MM.1S (cell line): ENCODE measurements at regions not wholly inside any gene's neighbourhood (a gene's known extent, or its start where the extent isn't known, plus 50 kb on each side); places are given as distances from the start of the nearest gene placed in this dataset.

Experiments
- DNase-seq: peaks from one replicate; pipeline ENCODE4 v3.0.0-alpha.2; 2015
- H2AFZ ChIP-seq: fragments of 300-600 bp; sonication (generic); 2 replicates; pipeline ENCODE4 v1.6.0; 2016; ENCODE audit warnings: antibody characterized with exemption, low read length
- H3F3A ChIP-seq: fragments of 300-600 bp; sonication (generic); 2 replicates; pipeline ENCODE4 v1.6.1; 2016; ENCODE audit warnings: mild to moderate bottlenecking, antibody characterized with exemption, low read length, moderate library complexity, mixed read lengths; ENCODE audit not compliant: insufficient read depth
- H3K27ac ChIP-seq: fragments of 300-600 bp; sonication (generic); 2 replicates; pipeline ENCODE4 v1.5.1; 2016; ENCODE audit warnings: mild to moderate bottlenecking, low read length
- H3K27me3 ChIP-seq: fragments of 300-600 bp; sonication (generic); replicated peaks from 2 replicates; pipeline ENCODE4 v1.6.0; 2016; ENCODE audit warnings: low read length; ENCODE audit not compliant: insufficient read depth
- H3K36me3 ChIP-seq: fragments of 300-600 bp; sonication (generic); replicated peaks from 2 replicates; pipeline ENCODE4 v1.6.1; 2016; ENCODE audit warnings: mild to moderate bottlenecking, low read length, mixed read lengths; ENCODE audit not compliant: insufficient read depth
- H3K4me1 ChIP-seq: fragments of 300-600 bp; sonication (generic); 2 replicates; pipeline ENCODE4 v1.6.1; 2016; ENCODE audit warnings: low read length, mixed read lengths
- H3K4me2 ChIP-seq: fragments of 300-600 bp; sonication (generic); 2 replicates; pipeline ENCODE4 v1.6.0; 2016; ENCODE audit warnings: low read depth, low read length
- H3K4me3 ChIP-seq: fragments of 300-600 bp; sonication (generic); 2 replicates; pipeline ENCODE4 v1.5.1; 2016; ENCODE audit warnings: low read length, mixed read lengths
- H3K79me2 ChIP-seq: fragments of 300-600 bp; sonication (generic); 2 replicates; pipeline ENCODE4 v1.6.1; 2016; ENCODE audit warnings: mixed run types, low read length, mixed read lengths
- H3K9ac ChIP-seq: fragments of 300-600 bp; sonication (generic); 2 replicates; pipeline ENCODE4 v1.6.1; 2016; ENCODE audit warnings: low read length, mixed read lengths
- H3K9me2 ChIP-seq: fragments of 300-600 bp; sonication (generic); replicated peaks from 2 replicates; pipeline ENCODE4 v1.6.1; 2016; ENCODE audit warnings: mild to moderate bottlenecking, low read length, mixed read lengths; ENCODE audit not compliant: insufficient read depth
- H3K9me3 ChIP-seq: fragments of 300-600 bp; sonication (generic); replicated peaks from 2 replicates; pipeline ENCODE4 v1.6.1; 2016; ENCODE audit warnings: mild to moderate bottlenecking, low read length, mixed read lengths; ENCODE audit not compliant: insufficient read depth
- H4K20me1 ChIP-seq: fragments of 300-600 bp; sonication (generic); 2 replicates; pipeline ENCODE4 v1.6.1; 2016; ENCODE audit warnings: mild to moderate bottlenecking, low read length, moderate library complexity, mixed read lengths; ENCODE audit not compliant: insufficient read depth
- EZH2 ChIP-seq: fragments of 300-600 bp; sonication (generic); optimal IDR thresholded peaks from 2 replicates; pipeline ENCODE3; 2017; ENCODE audit warnings: low read depth, mild to moderate bottlenecking, antibody characterized with exemption, low read length, mixed read lengths
- EZH2phosphoT487 ChIP-seq: fragments of 300-600 bp; sonication (generic); IDR thresholded peaks from 2 replicates; pipeline ENCODE4 v1.6.1; 2018; ENCODE audit warnings: antibody characterized with exemption, low read length
- TF ChIP-seq, protein P1 (sequence below): fragments of 300-600 bp; sonication (generic); IDR thresholded peaks from 2 replicates; pipeline ENCODE4 v1.5.1; 2016; ENCODE audit warnings: antibody characterized with exemption, low read length, mixed read lengths

GRCh38 chr17:71286625-71287024 is 834.2 kb upstream of the SOX9 start:
- no peaks in the 10 kb centered on the region for H4K20me1 ChIP-seq
- TF ChIP-seq, protein P1, sequence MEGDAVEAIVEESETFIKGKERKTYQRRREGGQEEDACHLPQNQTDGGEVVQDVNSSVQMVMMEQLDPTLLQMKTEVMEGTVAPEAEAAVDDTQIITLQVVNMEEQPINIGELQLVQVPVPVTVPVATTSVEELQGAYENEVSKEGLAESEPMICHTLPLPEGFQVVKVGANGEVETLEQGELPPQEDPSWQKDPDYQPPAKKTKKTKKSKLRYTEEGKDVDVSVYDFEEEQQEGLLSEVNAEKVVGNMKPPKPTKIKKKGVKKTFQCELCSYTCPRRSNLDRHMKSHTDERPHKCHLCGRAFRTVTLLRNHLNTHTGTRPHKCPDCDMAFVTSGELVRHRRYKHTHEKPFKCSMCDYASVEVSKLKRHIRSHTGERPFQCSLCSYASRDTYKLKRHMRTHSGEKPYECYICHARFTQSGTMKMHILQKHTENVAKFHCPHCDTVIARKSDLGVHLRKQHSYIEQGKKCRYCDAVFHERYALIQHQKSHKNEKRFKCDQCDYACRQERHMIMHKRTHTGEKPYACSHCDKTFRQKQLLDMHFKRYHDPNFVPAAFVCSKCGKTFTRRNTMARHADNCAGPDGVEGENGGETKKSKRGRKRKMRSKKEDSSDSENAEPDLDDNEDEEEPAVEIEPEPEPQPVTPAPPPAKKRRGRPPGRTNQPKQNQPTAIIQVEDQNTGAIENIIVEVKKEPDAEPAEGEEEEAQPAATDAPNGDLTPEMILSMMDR: no peak
- TF ChIP-seq EZH2phosphoT487: no peak
- TF ChIP-seq EZH2: no peak
- H3K9me2 ChIP-seq: no peaks in the 10 kb centered on the region
- no peaks in the 10 kb centered on the region for H3K9me3 ChIP-seq
- H3K4me1 ChIP-seq: no peaks in the 10 kb centered on the region
- no peak overlapping the region for H2AFZ ChIP-seq
- no peak overlapping the region for H3K9ac ChIP-seq
- H3K4me2 ChIP-seq: no peak overlapping the region
- no peaks in the 10 kb centered on the region for H3F3A ChIP-seq
- no peak overlapping the region for H3K4me3 ChIP-seq
- DNase-seq: no peak
- H3K27ac ChIP-seq: no peak overlapping the region
- H3K79me2 ChIP-seq: no peaks in the 10 kb centered on the region
- H3K27me3 ChIP-seq: no peaks in the 10 kb centered on the region
- H3K36me3 ChIP-seq: no peaks in the 10 kb centered on the region

- no peak for TF ChIP-seq EZH2
- TF ChIP-seq, protein P1: no peak
- Histone ChIP-seq H3K4me3 (no peak overlapping the region), H4K20me1 (no peaks in the 10 kb centered on the region), H3K9ac (no peak overlapping the region), H3K27me3 (no peaks in the 10 kb centered on the region), H3K9me2 (no peaks in the 10 kb centered on the region), H3K27ac (no peak overlapping the region), H3F3A (no peaks in the 10 kb centered on the region), H2AFZ (no peak overlapping the region), H3K4me1 (no peaks in the 10 kb centered on the region), H3K9me3 (no peaks in the 10 kb centered on the region), H3K36me3 (no peaks in the 10 kb centered on the region), H3K4me2 (no peak overlapping the region), H3K79me2 (no peaks in the 10 kb centered on the region)
- no peak for DNase-seq
Observed at GRCh38 chr17:71287071-71287823, 833.6 kb upstream of the SOX9 start.

GRCh38 chr17:71292006-71292405 is 828.8 kb upstream of the SOX9 start:
- TF ChIP-seq, protein P1: no peak
- TF ChIP-seq EZH2phosphoT487: no peak
- no peak for TF ChIP-seq EZH2
- Histone ChIP-seq H3K9me3 (no peaks in the 10 kb centered on the region), H3K27me3 (no peaks in the 10 kb centered on the region), H2AFZ (no peak overlapping the region), H3K9me2 (no peaks in the 10 kb centered on the region), H3K36me3 (no peaks in the 10 kb centered on the region), H3K9ac (no peak overlapping the region), H3F3A (no peaks in the 10 kb centered on the region), H3K79me2 (no peaks in the 10 kb centered on the region), H3K27ac (no peak overlapping the region), H4K20me1 (no peaks in the 10 kb centered on the region), H3K4me3 (no peak overlapping the region), H3K4me2 (no peak overlapping the region), H3K4me1 (no peaks in the 10 kb centered on the region)
- DNase-seq: no peak
